Central memory CD4-positive, alpha-beta T cell (primary cell): ENCODE measurements at regions not wholly inside any gene's neighbourhood (a gene's known extent, or its start where the extent isn't known, plus 50 kb on each side); places are given as distances from the start of the nearest gene placed in this dataset.

Source experiments
- DNase-seq: peaks from one replicate; pipeline ENCODE4 v3.0.0; 2022

DNA sequence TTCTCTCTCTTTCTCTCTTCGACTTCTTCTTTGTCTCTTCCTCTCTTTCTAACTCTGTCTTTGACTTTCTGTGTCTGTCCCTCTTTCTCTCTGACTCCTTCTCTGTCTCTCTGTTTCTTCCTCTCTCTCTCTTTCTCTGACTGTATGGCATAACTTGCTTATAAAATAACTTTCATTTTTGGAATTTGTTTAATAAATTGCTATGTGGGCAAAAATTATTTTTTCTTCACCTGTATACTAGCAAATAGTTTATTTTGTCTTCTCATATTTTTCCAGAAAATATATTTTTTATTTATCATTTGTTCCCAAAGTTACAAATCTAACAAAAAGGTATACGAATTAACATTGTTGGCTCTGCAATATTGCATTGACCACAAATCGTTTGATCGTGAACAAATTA is 305.7 kb upstream of the FAM98A start:
- no peak for DNase-seq

DNA sequence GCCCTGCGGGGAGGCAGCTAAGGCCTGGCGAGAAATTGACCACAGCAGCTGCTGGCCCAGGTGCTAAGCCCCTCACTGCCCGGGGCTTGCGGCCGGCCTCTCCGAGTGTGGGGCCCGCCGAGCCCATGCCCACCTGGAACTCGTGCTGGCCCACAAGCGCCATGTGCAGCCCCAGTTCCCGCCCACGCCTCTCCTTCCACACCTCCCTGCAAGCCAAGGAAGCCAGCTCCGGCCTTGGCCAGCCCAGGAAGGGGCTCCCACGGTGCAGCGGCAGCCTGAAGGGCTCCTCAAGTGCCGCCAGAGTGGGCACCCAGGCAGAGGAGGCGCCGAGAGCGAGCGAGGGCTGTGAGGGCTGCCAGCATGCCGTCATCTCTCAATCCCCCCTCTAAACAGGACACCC is 304.6 kb upstream of the FAM98A start:
- no peak for DNase-seq

DNA sequence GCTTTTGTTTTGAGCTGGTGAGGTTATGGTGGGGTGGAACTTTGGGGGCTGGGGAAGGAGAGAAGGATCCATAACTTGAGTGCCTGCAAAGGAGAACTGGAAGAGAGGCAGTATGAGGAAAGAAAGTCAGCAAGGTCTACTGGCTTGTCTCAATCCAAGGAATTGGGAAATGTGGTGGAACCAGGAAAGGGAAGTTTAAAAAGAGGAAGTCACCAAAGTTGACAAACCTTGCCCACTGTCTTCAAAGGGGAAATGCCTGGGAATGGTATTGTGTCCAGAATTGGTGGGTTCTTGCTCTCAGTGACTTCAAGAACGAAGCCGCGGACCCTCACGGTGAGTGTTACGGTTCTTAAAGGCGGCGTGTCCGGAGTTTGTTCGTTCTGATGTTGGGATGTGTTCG is 304.1 kb upstream of the FAM98A start:
- DNase-seq = no peak

DNA sequence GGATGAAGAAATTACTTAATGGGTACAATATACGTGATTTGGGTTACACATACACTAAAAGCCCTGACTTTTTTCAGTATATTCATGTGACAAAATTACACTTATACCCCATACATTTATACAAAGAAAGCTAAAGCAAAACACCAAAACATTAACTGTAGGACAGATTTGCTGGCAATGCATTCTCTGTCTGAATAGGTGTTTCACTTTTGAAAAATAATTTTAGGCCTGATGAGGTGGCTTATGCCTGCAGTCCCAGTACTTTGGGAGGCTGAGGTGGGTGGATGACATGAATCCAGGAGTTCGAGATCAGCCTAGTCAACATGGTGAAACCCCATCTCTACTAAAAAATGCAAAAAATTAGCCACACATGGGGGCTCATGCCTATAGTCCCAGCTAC is 301.5 kb upstream of the FAM98A start:
- DNase-seq = no peak

- DNase-seq = no peak
Measured at GRCh38 chr2:33897741-33898140, 298.6 kb upstream of the FAM98A start.

DNA sequence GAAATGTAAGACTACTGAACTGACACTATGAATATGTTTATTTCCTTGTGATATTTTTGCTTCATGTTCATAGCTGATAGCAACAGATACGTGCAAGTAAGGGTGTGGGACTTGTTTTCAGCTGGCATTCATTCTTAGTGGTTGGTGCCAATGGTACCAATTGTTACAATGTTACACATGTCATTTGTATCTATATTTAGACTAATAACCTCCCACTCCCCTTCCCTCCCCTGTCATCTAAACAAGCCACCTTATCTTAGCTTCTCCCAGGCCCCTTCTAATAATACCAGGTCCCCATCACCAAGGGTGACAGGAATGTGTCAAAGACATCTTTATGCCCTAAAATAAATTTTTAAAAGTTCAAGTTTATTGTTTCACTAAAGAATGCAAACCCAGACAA is 294.7 kb upstream of the FAM98A start:
- no peak for DNase-seq

GRCh38 chr2:33891616-33892015 is 292.5 kb upstream of the FAM98A start:
- DNase-seq = no peak

- DNase-seq = no peak
Measured at GRCh38 chr2:33890686-33891085, 291.6 kb upstream of the FAM98A start.

DNA sequence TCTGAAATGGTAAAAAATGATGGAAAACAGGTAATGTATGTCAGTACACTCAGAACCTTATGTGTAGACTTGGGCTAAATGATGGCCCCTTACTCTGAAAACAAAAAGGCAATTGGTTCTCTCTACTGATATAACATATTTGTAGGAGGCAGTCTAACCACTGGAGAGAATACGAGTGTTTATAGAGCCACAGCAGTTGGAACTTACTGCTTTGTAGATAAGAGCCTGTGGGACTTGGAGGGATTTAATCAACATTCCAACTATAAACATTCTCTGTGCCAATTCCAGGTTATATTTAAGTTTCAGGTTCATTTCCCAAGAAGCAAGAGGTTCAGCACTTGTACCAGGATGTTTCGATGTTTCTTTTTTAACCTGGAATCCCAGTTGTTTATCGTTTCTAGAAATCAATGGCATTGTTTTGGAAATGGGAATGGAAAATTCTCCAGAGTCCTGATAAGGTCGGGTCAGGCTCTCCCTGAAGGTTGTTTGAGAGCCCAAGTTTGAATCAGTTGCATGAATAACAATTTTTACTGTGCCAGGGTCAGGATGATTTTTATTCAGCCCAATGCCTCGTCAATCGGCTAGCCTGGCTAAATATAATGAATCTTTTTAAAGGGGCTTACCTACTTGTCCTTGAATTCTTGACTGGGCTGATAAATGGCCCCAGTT is 278.4 kb upstream of the FAM98A start:
- DNase-seq = no peak

GRCh38 chr2:33873076-33873605 is 274.0 kb upstream of the FAM98A start:
- DNase-seq = no peak

- DNase-seq = no peak
Measured at GRCh38 chr2:33859811-33860461, 260.8 kb upstream of the FAM98A start.

DNA sequence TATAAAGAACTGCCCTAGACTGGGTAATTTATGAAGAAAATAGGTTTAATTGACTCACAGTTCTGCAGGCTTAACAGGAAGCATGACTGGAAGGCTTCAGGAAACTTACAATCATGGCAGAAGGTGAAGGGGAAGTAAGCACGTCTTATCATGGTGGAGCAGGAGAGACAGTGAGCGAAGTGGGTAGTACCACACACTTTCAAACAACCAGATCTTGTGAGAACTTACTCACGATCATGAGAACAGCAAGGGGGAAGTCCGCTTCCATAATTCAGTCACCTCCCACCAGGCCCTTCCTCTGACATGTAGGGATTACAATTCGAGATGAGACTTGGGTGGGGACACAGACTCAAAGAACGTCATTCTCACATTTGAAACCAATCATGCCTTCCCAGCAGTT is 260.1 kb upstream of the FAM98A start:
- DNase-seq = no peak

DNA sequence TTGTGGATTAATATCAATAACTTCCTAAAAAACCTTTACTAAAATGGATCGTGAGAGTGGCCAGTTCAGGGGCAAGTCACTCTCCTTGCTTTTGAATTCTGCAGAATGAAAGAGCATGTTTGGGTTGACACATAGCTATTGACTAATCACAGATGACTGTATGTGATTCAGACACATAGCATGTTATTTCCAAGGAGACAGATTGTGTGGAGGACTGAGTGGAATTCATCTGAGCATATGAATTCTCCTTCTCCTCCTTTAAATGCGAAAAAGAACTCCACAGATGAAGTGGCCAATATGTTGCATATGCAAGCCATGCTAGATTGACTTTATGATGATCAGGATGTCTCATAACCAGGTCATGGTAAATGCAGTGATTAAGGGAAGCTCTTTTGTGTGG is 249.4 kb upstream of the FAM98A start:
- no peak for DNase-seq

GRCh38 chr2:33839791-33840190 is 240.7 kb upstream of the FAM98A start:
- DNase-seq = no peak

DNA sequence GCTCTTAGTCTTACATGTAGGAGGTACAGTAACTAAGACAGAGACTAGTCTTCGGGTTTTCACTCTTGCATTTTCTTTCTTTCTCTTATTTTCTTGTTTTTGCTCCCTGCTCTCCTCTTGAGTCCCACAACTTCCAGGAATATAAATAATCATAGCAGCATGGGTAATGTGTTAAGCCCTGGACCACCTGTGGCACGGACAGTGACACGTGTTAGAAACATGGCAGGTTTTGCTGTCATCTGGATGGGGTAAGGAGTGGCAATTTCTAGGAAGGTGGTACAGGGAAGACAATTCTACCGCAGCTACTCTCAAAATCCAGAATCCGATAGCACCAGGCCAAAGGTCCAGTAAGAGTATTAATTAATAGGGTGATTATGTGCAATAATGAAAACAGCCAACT is 237.5 kb upstream of the FAM98A start:
- DNase-seq = no peak

- no peak for DNase-seq
Measured at GRCh38 chr2:33835911-33836310, 236.8 kb upstream of the FAM98A start.

GRCh38 chr2:33822964-33823363 is 223.9 kb upstream of the FAM98A start:
- no peak for DNase-seq

DNA sequence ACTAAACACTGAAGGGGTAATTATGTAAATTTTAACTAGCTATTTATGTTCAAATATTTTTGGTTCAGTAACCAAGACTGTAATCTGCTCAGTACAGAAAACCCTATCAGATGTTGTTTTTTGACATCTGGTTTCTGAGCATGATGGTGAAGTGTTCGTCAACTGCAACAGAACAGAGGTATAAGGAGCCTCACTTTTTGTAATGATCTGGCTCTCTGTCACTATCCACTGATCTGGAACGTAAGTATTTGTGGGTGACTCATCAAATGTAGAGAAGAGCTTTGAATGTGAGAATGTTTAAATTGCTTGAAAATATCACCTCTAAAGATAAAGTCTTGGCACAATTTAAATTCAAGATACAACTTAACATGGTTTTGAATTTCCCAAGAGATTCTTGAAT is 213.6 kb upstream of the FAM98A start:
- DNase-seq = no peak

- DNase-seq = no peak
Measured at GRCh38 chr2:33810046-33810835, 211.1 kb upstream of the FAM98A start.

DNA sequence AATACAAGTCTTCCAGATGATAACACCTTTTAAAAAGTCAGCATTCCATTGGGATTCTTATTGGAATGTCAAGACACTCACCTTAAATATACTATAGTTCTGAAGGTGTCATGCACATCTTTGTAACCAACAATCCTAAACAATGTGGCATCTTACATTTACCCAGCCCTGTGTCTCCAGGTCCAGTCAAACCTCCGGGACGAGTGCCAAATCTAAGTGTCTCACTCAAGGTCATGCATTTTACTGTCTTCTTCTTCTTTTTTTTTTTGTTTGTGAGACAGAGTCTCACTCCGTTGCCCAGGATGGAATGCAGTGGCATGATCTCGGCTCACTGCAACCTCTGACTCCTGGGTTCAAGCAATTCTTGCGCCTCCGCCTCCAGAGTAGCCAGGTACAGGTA is 206.9 kb upstream of the FAM98A start:
- DNase-seq = no peak

DNA sequence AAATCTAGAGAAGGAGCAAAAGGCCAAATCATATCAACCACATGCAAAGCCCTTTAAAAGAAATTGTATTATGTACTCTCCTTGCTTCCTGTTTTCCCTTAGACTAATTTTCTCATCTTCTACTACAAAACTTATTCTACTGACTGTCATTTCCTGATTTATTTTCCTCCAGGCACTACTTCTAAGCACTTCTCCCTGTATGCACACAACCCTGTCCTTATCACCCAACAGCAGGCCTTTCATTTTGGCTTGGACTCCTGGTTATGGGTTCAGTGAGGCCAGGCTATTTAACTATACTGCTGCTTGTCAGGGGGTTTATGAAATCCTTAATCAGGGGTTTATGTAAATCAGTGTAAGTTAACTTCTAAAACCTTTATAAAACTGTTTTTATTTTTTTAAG is 205.1 kb upstream of the FAM98A start:
- no peak for DNase-seq

GRCh38 chr2:33796511-33796910 is 197.4 kb upstream of the FAM98A start:
- DNase-seq = no peak

DNA sequence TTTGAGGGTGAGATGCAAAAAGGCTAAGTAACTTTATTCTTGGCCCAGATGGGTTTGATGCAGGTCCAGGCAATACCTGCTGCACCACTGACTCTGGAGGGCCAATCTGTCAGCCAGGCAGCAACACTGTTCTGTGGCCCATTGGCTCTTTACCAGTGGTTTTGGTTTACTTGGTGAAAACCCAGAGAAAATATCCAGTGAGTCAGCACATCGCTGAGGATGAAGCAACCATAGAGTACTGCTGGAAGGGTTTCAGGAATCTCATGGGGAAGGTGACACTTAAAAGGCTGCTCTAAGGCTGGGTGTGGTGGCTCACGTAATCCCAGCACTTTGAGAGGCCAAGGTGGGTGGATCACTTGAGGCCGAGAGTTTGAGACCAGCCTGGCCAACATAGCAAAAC is 192.5 kb upstream of the FAM98A start:
- DNase-seq = no peak

DNA sequence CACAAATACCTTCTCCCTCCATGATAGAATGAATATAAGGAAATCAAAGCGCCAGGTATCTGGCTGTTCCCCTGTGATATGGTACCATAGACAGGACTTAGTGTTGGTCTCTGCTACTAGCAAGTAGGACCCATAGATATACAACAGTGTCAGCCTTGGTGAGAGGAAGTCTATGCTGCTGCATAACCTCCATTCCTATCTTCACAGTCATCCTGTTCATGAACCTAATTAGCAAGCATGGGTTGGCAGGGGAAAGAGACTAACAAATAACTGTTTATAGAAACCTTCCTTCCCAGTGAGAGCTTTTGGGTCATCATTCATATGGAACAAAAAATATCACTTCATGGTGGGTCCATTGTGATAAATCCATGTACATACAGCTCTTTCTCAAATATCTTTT is 188.9 kb upstream of the FAM98A start:
- DNase-seq = no peak
